ENCODE measurements at regions not wholly inside any gene's neighbourhood (a gene's known extent, or its start where the extent isn't known, plus 50 kb on each side); places are given as distances from the start of the nearest gene placed in this dataset.

- Histone ChIP-seq H3K79me2 (ENCODE audit: low read depth) (no peaks in the 10 kb centered on the region), H3K4me3 (no peak overlapping the region), H3K9me2 (ENCODE audit: insufficient read depth) (no peaks in the 10 kb centered on the region), H3K27me3 (ENCODE audit: insufficient read depth, low read depth) (no peaks in the 10 kb centered on the region), H3K36me3 (ENCODE audit: low read depth) (no peaks in the 10 kb centered on the region), H2AFZ (no peak overlapping the region), H3K4me1 (replicated peaks; ENCODE audit: insufficient read depth) (peaks cover under 1% of the 10 kb centered on the region; the same call in 1 of the 2 replicates), H4K20me1 (ENCODE audit: insufficient read depth) (no peaks in the 10 kb centered on the region), H3K27ac (no peak overlapping the region), H3K4me2 (no peak overlapping the region), H3K9me3 (ENCODE audit: insufficient read depth, low read depth) (no peaks in the 10 kb centered on the region), H3F3A (ENCODE audit: insufficient read depth, low read depth) (no peaks in the 10 kb centered on the region)
- DNase-seq = no peak
- no peak for TF ChIP-seq EZH2 (IDR thresholded peaks at IDR 0.05; ENCODE audit: low read depth)
- no peak for TF ChIP-seq CTCF (conservative IDR thresholded peaks at IDR 0.05)
- no TSS peak for BruUV-seq (replicated peaks)
- POLR2A ChIA-PET (ENCODE audit: unreplicated experiment) = no interaction called here
- intact Hi-C loops (cut with micrococcal nuclease; ENCODE audit: unreplicated experiment) = no loop called here
- CTCF ChIA-PET = no interaction called here
Observed at GRCh38 chr9:38183994-38184568, 115.1 kb upstream of the SHB start.

- Histone ChIP-seq H3K36me3 (ENCODE audit: low read depth) (no peaks in the 10 kb centered on the region), H3K9me3 (ENCODE audit: insufficient read depth, low read depth) (no peaks in the 10 kb centered on the region), H3K27me3 (ENCODE audit: insufficient read depth, low read depth) (no peaks in the 10 kb centered on the region), H3K27ac (no peak overlapping the region), H4K20me1 (ENCODE audit: insufficient read depth) (no peaks in the 10 kb centered on the region), H3K4me3 (no peak overlapping the region), H3K79me2 (ENCODE audit: low read depth) (no peaks in the 10 kb centered on the region), H3K4me1 (replicated peaks; ENCODE audit: insufficient read depth) (peaks cover 17% of the 10 kb centered on the region), H3K4me2 (no peak overlapping the region), H2AFZ (no peak overlapping the region), H3F3A (ENCODE audit: insufficient read depth, low read depth) (peaks cover 11% of the 10 kb centered on the region; the same call in 1 of the 2 replicates), H3K9me2 (ENCODE audit: insufficient read depth) (no peaks in the 10 kb centered on the region)
- no TSS peak for BruUV-seq (replicated peaks)
- no peak for TF ChIP-seq EZH2 (IDR thresholded peaks at IDR 0.05; ENCODE audit: low read depth)
- no peak for TF ChIP-seq CTCF (conservative IDR thresholded peaks at IDR 0.05)
- intact Hi-C loops (cut with micrococcal nuclease; ENCODE audit: unreplicated experiment) = no loop called here
- no peak for DNase-seq
- ChIA-PET POLR2A (ENCODE audit: unreplicated experiment) (interaction anchor here (0.6 kb wide), 1 partner anchor 301 kb away, joined by 3 read pairs; no protein-coding TSS in a partner anchor), CTCF (no interaction called here)
Observed at GRCh38 chr9:38182321-38182720, 113.3 kb upstream of the SHB start.

- Histone ChIP-seq H3F3A (ENCODE audit: insufficient read depth, low read depth) (peaks cover 11% of the 10 kb centered on the region; the same call in 1 of the 2 replicates), H3K27me3 (ENCODE audit: insufficient read depth, low read depth) (no peaks in the 10 kb centered on the region), H3K79me2 (ENCODE audit: low read depth) (no peaks in the 10 kb centered on the region), H2AFZ (no peak overlapping the region), H3K9me2 (ENCODE audit: insufficient read depth) (no peaks in the 10 kb centered on the region), H3K27ac (no peak overlapping the region), H3K4me3 (no peak overlapping the region), H4K20me1 (ENCODE audit: insufficient read depth) (no peaks in the 10 kb centered on the region), H3K36me3 (ENCODE audit: low read depth) (no peaks in the 10 kb centered on the region), H3K9me3 (ENCODE audit: insufficient read depth, low read depth) (no peaks in the 10 kb centered on the region), H3K4me1 (replicated peaks; ENCODE audit: insufficient read depth) (peaks cover 17% of the 10 kb centered on the region), H3K4me2 (no peak overlapping the region)
- TF ChIP-seq CTCF (conservative IDR thresholded peaks at IDR 0.05) = no peak
- no peak for TF ChIP-seq EZH2 (IDR thresholded peaks at IDR 0.05; ENCODE audit: low read depth)
- POLR2A ChIA-PET (ENCODE audit: unreplicated experiment) = interaction anchor here (0.6 kb wide), 1 partner anchor 301 kb away, joined by 3 read pairs; no protein-coding TSS in a partner anchor
- BruUV-seq (replicated peaks) = no TSS peak
- CTCF ChIA-PET = no interaction called here
- intact Hi-C loops (cut with micrococcal nuclease; ENCODE audit: unreplicated experiment) = no loop called here
- no peak for DNase-seq
Observed at GRCh38 chr9:38181866-38182265, 112.8 kb upstream of the SHB start.
